ENCODE measurements at regions not wholly inside any gene's neighbourhood (a gene's known extent, or its start where the extent isn't known, plus 50 kb on each side); places are given as distances from the start of the nearest gene placed in this dataset.
"Not testable (repeated sequence)": the region's sequence is repeated elsewhere in the genome, so short reads cannot be mapped to it uniquely, and the experiment has no call there.

DNA sequence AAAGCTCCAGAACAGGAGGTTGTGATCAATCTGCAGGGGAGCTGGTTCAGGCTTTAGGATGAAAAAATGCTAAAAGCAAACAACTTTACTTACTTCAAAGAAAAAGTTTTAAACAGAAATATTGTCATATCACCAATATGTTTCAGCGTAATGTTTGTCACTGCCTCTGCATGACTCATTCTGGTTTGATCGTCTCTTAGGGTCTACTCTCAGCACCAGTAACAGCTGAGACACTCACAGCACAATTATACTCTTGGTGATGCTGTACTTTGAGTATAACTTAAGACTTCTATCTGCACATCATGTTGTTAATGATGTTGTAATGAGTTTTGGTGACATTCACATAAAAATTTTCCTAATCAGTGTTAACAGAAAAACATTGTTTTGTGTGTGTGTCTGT is 665.4 kb downstream of the EPM2A start:
- DNase-seq (ENCODE audit: low spot score): no peak

DNA sequence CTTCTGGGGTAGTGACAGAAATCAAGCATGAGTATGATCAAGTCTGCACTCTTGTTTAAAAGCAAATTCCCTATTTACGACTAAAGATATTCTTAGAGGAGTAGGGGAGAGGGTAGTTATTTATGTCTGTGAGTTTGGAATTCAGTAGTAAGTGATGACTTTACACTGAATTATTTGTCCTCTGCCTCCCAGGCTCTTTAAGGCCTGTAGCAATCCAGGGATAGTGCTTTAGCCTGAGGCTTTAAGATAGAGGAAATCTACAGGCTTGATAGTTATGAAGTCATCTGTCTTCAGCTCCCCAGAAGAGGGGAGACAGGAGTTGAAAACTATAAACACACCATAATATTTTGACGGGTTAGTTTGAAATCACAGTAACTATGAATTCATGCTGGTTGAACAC is 664.5 kb downstream of the EPM2A start:
- DNase-seq (ENCODE audit: low spot score): no peak

DNA sequence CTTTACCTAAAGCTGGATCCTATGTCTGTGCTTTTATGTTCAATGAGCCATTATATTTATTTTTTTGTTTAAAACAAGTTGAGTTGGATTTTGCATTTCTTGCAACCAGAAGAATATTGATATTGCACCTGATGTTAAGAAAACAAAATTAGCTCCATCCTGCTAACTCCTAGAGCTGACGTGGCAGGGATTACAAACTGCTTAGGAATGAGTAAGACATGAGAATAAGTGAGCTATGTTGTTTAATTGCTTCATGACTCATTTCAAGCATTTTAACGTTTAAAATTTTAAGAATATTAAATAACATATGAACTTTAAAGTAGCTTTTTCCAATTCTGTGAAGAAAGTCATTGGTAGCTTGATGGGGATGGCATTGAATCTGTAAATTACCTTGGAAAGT is 663.5 kb downstream of the EPM2A start:
- no peak for DNase-seq (ENCODE audit: low spot score)

DNA sequence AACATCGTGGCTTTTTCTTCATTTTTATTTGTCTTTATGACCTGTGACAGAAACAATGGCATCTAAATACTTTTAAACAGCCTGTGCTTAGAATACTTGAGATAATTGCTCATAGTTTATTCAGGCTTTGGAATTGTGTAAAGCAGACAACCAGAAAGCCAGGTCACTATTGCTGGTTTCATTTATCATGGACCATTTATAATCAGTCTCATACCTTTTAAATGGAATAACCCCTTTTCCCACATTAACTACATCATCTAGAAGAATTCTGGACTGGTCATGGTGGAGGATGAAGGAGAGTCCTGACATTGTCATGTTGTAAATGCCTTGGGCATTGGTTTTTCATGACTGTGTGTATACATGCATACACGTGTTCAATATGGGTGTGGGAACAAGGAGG is 661.5 kb downstream of the EPM2A start:
- no peak for DNase-seq (ENCODE audit: low spot score)

DNA sequence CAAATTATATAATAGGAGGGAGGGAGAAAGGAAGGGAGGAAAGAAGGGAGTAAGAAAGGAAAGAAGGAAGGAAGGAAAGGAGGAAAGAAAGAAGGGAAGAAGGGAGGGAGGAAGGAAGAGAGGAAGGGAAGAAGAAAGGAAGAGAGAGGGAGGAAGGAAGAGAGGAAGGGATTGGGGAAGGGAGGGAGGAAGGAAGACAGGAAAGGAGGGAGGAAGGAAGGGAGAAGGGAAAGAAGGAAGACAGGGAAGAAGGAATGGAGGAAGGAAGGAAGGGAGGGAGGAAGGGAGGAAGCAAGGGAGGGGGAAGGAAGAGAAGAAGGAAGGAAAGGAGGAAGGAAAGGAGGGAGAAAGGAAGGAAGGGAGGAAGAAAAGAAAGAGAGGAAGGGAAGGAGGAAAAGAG is 660.5 kb downstream of the EPM2A start:
- no peak for DNase-seq (ENCODE audit: low spot score)

DNA sequence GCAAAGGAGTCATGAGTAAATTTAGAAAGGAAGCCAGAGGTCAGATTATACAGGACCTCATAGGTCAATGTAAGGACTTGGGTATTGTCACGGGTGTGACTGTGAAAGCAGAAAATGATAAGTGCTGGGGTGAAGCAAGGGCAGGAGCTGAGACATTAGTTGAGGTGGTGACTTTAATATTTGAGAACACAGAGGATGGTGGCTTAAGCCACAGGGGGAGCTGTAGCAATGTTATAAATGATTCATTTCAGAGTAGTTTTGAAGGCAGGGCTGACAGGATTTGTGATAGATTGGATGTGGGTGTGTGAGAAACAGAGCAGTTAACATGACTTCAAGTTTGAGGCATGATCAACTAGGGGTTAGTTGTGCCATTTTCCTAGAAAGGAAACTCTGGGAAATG is 659.9 kb downstream of the EPM2A start:
- no peak for DNase-seq (ENCODE audit: low spot score)

DNA sequence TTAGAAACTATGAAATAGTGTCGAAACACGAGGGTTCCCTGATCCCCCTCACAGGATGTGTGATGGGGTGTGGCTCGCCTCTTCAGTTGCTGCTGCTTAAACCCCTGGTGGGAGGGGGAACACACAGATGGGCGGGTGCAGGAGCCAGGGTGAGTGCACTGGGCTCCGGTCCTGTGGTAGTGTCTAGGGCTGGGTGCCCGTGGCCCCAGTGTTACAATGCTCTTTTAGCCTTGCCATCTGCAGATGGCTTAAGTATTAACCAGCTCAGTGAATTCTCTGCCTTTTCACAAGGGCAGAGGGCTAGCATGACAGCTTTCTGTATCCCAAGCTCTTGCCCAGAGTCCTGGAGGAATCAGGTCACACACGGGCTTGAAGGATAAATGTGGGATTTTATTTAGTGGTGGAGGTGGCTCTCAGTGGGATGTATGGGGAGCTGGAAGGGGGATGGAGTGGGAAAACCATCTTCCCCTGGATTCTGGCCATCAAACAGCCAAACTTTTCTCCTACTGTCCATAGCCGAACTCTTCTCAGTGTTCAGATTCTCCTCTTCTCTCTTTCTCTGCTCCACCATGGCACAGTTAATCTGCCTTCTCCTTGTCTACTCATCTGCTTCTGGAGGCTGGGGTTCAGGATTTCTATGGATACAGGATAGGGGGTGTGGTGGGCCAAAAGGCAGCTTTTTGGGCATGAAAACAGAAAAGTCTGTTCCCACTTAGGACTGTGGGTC is 659.0 kb downstream of the EPM2A start:
- DNase-seq (ENCODE audit: low spot score): no peak

DNA sequence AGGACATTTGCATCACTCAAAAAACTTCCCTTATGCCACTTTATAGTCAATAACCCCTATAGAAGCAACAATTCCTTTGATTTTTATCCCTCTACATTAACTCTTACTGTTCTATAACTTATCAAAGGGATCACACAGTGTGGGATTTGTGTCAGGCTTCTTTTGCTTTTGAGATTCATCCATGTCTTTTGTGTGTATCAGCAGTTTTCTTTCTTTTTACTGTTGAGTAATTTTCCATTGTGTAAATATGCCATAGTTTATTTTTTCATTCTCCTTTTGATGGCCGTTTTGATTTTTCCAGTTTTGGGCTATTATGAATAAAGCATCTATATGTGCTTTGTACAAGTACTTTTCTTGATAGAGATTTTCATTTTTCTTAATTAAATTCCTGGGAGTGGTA is 657.9 kb downstream of the EPM2A start:
- no peak for DNase-seq (ENCODE audit: low spot score)

DNA sequence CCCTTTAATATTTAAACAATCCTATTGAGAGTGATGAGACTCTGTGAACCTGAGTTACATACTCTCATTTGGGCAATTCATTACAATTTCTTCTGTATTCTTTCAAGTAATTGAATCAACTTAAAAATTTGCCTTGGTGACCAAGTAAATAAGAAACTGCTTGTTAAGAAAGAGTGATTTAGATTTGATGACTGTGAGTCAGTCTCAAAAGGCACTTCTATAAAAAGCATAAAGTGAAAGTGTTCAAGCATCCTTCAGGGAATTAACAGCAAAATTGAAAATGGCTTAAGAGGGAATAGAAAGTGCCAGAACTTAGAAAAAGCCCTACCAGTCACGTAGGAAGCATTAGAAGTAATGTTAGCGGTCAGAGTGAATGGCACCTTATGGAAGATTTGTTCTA is 654.7 kb downstream of the EPM2A start:
- no peak for DNase-seq (ENCODE audit: low spot score)

DNA sequence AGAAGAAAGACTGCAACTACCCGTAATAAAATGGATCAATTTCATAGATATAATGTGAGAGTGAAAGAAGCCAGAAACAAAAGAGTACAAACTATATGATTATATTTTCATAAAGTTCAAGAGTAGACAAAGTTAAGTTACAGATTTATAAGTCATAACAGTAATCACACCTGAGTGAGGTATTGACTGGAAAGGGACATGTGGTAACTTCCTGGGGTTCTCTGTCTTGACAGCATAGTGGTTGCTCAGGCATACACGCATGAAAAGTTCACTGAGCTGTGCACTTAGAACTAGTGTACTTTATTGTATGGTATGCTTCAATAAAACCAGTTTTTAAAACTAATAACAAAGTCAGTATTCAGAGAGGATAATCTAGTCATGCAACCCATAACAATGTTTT is 653.6 kb downstream of the EPM2A start:
- DNase-seq (ENCODE audit: low spot score): no peak

DNA sequence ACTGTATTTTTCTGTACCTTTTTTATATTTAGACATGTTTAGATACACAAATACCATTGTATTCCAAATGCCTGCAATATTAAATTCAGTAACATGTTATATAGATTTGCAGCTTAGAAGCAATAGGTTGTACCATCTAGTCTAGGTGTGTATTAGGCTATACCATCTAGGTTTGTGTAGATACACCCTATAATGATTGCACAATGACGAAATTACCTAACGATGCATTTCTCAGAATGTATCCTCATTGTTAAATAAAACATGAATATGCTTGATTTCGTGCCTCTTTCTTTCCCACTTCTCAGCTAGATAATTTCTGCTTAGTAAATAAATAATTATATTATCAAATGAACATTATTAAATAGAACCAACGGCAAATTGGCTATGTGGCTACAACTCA is 653.0 kb downstream of the EPM2A start:
- DNase-seq (ENCODE audit: low spot score): no peak

DNA sequence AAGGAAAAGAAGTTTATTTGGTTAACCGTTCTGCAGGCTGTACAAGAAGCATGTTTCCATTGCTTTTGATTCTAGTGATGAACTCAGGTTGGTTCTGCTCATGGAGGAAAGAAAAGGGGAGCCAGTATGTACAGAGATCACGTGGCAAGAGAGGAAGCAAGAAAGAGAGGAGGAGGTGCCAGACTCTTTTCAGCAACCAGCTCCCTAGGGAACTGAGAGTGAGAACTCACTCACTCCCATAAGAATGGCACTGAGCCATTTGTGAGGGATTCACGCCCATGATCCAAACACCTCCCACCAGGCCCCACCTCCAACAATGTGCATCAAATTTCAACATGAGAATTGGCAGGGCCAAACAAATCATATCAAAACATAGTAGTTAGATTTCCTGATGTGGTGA is 649.1 kb downstream of the EPM2A start:
- DNase-seq (ENCODE audit: low spot score): no peak

DNA sequence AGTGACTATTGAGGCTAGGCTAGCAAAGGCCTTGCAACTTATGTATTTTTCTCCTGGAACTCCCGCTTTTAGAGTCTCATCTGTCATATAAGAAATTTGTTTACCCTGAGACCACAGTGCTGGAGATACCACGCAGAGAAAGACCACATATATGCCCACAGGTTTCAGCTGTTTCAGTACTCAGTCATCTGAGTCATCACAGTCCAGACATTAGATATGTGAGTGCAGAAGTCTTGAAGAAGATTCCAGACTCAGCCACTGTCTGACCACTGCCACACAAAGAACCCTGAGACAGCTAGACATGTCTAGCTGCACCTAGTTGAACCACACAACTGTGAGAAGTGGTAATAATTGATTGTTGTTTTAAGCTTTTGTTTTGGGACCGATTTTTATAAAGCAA is 648.3 kb downstream of the EPM2A start:
- DNase-seq (ENCODE audit: low spot score): no peak

DNA sequence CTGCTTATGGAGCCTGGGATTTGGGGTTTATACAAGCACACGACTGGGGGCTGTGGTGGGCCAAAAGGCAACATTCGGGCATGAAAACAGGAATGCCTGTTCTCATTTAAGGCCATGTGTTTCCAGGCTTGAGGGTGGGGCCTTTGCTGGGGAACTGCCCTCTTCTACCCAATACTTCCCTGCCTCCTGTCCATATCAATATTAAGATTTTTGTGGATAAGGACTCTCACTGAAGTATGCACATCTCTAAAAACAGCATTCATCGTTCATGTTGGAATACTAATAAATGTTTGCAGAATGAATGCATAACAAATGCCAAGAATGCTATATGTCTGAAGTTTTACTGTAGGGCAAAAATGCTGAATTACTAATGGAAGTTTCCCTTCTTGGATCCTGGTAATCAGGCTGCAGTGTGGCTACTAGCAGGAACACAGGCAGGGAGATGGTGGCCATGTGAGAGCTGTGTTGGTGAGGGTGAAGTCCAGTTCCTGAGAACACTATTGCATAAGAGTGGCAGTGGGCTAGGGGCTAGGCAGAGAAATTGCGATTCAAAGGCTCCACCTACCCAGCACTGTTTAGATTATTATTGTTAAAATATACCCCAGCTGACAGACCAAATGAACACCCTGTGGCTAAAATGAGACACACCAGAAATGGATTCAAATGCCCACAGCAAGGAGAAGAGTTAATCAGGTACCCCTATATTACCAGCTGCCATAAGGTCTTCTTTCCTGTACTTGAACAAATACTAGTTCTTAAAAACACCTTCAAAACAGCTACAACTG is 644.3 kb downstream of the EPM2A start:
- DNase-seq (ENCODE audit: low spot score): no peak

DNA sequence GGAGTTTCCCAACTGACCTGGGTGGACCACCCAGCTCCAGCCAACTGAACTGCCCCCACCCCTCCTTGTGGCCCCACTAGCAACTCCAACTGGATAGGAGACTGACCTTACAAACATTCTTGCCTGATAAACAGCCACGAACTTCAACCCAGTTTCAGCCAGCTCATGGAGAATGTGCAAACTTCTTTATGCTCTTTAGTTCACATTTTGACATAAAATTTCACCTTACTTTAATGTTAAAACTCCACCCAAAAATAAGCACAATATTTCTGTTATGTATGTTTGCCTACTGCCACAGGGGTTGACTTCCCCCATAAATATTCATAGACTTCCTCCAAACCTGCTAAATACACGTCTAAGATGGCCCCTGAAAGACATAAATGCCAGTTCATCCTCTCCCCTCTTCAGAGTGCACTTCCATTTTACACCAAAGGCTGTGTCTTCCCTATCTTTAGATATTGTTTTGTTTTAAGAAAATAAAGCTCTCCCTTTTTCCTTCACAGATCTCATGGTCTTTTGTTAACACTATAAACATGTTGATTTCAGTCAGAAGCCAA is 643.7 kb downstream of the EPM2A start:
- DNase-seq (ENCODE audit: low spot score): no peak

DNA sequence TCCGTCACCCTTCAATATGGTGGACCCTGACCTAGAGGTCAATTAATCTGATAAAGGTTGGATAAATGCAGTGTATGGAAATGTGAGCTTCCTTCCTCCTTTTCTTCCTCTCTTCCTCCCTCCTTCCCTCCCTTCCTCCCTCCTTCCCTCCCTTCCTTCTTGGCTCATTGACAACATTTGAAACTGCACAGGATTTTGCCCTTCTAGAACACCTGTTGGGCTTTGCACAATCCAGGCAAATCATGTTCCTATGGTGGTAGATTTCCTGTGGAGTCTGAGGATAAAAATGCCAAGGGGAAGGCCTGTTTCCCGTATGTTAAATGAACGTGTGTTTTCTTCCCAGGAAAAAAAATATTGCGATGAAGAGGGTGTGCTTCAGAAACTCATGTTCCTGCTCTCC is 642.8 kb downstream of the EPM2A start:
- no peak for DNase-seq (ENCODE audit: low spot score)

DNA sequence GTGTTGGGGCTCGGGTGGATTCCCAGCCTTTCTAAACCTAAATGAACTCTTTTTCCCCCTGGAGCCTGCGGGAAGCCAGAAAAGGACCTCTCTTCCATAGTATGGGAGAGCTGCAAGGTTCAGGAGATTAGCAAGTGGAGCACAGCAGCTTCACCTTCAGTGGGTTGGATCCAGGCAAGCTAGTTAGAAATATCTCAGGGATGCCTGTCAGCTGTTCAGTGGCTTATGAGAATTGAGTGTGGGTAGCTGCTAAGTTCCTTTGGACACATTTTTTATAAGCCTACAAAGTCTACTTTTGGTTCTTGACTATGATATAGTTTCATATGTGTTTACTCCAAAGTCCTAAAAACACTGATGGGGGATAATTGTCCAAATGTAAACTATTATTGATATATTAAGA is 642.1 kb downstream of the EPM2A start:
- DNase-seq (ENCODE audit: low spot score): no peak

DNA sequence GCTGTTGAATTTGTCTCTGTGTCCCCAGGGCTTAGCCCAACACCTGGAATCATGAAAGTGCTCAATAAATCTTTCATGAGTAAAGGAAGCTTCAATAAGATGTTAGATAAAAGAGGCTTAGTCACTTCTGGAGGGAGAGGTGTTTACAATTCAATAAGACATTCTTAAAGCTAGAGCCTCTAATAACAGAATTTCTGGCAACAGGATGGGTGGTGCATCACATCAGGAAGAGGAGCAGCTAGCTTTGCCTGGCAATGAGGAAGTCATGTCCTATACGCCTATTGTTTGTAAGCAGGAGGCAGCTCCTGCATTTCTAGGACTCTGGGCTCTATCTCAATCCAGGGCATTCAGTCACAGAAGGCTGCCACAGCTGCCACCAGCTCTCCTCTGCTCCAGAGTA is 638.5 kb downstream of the EPM2A start:
- no peak for DNase-seq (ENCODE audit: low spot score)

DNA sequence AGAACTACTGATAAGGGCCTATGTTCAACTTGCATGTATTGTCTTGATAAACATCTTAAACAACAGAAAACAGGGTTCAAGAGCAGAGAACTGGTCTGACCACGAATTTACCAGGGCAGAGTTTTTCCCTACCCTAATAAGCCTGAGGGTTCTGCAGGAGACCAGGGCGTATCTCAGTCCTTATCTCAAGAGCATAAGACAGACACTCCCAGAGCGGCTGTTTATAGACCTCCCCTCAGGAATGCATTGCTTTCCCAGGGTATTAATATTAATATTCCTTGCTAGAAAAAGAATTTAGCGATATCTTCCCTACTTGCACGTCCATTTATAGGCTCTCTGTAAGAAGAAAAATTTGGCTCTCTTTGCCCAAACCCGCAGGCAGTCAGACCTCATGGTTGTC is 637.2 kb downstream of the EPM2A start:
- not testable (repeated sequence) for DNase-seq (ENCODE audit: low spot score)

DNA sequence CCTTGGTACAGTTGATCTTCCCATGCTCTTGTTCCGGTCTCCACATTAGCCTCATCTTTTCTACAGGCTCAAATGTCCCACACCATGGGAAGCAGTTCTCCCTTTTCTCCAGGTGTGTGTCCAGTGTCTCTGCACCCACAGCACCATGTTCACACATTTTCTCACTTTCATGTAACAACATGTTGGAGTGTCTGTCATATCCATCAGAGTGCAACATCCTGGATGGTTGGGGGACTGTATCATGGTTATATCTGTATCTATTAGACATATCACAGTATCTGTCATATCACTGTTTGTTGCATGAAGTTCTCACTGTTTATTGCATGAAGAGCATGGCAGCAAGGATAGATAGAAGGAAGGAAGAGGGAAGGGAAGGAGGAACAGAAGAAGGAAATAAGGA is 635.6 kb downstream of the EPM2A start:
- DNase-seq (ENCODE audit: low spot score): no peak

DNA sequence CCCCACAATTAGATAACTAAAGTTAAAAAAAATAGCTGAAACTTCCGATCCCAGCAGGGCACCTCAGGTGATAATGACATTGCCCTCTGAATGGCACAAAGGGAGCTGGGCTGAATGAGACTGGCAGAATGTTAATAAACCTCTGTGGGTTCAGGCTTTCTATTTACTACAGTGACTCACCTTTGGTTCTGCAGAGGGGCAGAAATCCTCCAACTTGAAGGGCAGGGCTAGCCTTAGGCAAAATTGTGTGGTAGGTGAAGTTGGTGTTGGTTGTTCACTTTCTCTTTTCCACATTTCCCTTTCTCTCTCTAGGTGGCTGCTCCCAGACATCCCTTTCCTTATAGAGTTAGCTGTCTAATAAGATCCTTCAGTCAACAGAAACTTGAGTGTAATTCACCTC is 625.2 kb downstream of the EPM2A start:
- DNase-seq (ENCODE audit: low spot score): no peak

DNA sequence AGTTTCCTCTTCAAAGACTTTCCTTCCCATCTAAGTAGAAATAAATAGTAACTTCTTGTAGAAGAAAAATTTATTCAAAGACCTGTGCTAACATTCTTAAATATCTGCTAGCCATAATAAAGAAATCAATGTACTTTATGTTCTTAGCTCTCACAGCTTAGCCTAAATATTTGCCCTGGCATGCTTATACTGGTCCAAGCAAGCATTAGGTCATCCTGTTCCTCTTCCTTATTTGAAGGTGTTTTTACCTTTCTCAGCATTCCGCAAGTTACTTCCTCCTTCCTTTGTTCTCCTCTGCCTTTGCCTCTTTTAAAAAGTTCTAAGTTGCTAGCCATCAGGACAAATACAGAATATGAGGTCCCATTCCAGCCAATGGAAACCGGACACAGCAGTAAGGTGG is 623.9 kb downstream of the EPM2A start:
- DNase-seq (ENCODE audit: low spot score): not testable (repeated sequence)

DNA sequence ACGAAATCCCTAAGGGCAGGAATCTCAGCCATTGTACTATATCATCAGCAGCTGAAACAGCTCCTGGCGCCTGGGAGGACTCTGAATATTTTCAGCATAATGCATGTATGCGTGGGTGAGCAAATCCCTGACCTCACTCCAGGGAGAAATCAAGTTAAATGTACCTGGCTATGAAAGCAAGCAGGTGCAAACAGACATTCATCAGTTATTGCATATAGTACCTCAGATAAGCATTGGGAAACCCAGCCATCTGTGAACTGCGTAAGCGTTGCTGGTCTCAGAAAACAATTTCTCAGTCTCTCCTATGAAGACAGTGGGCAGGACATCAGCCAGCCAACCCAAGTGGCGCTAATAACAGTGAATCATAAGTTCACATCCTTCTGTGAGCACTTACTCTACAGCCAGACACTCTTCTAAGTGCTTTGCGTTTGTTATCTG is 622.6 kb downstream of the EPM2A start:
- no peak for DNase-seq (ENCODE audit: low spot score)

DNA sequence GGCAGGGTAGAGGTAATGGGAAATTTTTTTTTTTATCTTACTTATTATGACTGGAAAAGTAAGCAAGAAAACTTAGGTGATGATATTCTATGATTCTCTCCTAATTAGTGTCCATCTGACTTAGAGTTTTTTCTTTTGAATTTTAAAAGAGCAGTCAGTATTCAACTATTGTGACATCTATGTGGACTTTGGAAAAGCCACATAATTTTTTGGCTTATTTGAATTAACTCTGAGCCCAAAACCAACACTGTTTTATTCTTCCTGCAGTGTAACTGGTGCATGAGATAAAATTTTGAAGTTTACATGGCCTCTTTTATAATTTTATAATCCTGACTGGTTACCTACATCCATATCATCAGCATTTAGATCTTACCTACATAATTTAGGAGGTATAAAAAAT is 619.7 kb downstream of the EPM2A start:
- no peak for DNase-seq (ENCODE audit: low spot score)
